Fibroblast of lung (primary cell): ENCODE measurements at regions not wholly inside any gene's neighbourhood (a gene's known extent, or its start where the extent isn't known, plus 50 kb on each side); places are given as distances from the start of the nearest gene placed in this dataset.

ENCODE experiments used
- EZH2 ChIP-seq: IDR thresholded peaks from 2 replicates; pipeline ENCODE4 v1.5.1; 2012; ENCODE audit warnings: low read length, control low read depth, mild to moderate bottlenecking; ENCODE audit errors: missing control alignments
- TF ChIP-seq, protein P1 (sequence below), 2 donors: IDR thresholded peaks in 1 of 2; conservative IDR thresholded peaks in 1 of 2; 1 replicate in 1 of 2; 2 replicates in 1 of 2; pipeline ENCODE4 v1.5.1; 2011 to 2012; ENCODE audit warnings: low read length in 2 of 2, control low read depth in 1 of 2, inconsistent platforms in 1 of 2, low read depth in 1 of 2, mild to moderate bottlenecking in 1 of 2

DNA sequence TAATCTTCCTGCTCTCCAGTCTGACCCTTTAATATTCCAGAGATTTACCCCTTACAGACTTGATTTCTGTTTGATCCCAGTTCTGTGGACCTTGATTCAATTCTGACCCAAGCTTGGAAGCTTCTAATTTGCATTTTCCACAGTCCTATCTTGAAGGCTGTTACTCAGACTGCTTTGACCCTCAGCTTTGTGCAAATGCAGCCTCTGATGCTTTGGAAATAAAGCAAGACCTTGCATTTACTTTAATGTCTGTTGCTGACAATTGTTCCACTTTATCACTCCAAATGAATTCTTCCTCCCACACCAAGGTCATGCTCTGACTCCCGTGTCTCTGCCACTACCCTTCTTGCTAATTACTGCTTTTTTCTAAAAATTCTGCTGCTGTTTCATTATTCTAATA, 886.0 kb downstream of the TUSC7 start:
- TF ChIP-seq, protein P1, sequence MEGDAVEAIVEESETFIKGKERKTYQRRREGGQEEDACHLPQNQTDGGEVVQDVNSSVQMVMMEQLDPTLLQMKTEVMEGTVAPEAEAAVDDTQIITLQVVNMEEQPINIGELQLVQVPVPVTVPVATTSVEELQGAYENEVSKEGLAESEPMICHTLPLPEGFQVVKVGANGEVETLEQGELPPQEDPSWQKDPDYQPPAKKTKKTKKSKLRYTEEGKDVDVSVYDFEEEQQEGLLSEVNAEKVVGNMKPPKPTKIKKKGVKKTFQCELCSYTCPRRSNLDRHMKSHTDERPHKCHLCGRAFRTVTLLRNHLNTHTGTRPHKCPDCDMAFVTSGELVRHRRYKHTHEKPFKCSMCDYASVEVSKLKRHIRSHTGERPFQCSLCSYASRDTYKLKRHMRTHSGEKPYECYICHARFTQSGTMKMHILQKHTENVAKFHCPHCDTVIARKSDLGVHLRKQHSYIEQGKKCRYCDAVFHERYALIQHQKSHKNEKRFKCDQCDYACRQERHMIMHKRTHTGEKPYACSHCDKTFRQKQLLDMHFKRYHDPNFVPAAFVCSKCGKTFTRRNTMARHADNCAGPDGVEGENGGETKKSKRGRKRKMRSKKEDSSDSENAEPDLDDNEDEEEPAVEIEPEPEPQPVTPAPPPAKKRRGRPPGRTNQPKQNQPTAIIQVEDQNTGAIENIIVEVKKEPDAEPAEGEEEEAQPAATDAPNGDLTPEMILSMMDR (conservative IDR thresholded peaks at IDR 0.05 in 1 of 2, IDR thresholded peaks at IDR 0.05 in 1 of 2; ENCODE audit: low read depth in 1 of 2, low read length in 2 of 2) = no peak
- no peak for TF ChIP-seq EZH2
